ENCODE measurements at regions not wholly inside any gene's neighbourhood (a gene's known extent, or its start where the extent isn't known, plus 50 kb on each side); places are given as distances from the start of the nearest gene placed in this dataset.

- TF ChIP-seq EP300 (IDR thresholded peaks at IDR 0.05), result no peak
- no peak for TF ChIP-seq CTCF (IDR thresholded peaks at IDR 0.05)
Observed at GRCh38 chr20:51306081-51306480, 236.4 kb downstream of the NFATC2 start.

Measured in stomach (tissue), 4 donors.